ENCODE measurements at regions not wholly inside any gene's neighbourhood (a gene's known extent, or its start where the extent isn't known, plus 50 kb on each side); places are given as distances from the start of the nearest gene placed in this dataset.

DNA sequence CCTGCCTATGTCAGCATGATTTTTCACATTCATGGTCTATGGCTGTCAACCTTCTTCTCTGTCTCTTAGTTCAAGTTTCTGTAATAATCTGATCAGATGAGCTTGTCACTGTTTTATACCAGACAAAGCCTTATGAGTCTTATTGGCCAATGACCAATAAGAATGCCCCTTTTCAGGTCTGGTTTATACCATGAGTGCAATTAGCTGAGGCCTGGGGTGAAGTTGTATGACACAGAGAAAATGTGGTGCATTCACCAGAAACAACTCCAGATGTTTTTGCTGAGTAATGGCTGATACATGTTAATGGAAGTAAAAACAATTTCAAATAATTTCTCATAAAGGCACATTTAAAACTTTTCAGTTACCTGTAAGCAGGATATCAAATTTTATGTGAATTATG is 218.6 kb upstream of the CDH8 start:
- no peak for TF ChIP-seq SPI1 (IDR thresholded peaks at IDR 0.05; ENCODE audit: borderline replicate concordance, low read depth)
- TF ChIP-seq, protein P1, sequence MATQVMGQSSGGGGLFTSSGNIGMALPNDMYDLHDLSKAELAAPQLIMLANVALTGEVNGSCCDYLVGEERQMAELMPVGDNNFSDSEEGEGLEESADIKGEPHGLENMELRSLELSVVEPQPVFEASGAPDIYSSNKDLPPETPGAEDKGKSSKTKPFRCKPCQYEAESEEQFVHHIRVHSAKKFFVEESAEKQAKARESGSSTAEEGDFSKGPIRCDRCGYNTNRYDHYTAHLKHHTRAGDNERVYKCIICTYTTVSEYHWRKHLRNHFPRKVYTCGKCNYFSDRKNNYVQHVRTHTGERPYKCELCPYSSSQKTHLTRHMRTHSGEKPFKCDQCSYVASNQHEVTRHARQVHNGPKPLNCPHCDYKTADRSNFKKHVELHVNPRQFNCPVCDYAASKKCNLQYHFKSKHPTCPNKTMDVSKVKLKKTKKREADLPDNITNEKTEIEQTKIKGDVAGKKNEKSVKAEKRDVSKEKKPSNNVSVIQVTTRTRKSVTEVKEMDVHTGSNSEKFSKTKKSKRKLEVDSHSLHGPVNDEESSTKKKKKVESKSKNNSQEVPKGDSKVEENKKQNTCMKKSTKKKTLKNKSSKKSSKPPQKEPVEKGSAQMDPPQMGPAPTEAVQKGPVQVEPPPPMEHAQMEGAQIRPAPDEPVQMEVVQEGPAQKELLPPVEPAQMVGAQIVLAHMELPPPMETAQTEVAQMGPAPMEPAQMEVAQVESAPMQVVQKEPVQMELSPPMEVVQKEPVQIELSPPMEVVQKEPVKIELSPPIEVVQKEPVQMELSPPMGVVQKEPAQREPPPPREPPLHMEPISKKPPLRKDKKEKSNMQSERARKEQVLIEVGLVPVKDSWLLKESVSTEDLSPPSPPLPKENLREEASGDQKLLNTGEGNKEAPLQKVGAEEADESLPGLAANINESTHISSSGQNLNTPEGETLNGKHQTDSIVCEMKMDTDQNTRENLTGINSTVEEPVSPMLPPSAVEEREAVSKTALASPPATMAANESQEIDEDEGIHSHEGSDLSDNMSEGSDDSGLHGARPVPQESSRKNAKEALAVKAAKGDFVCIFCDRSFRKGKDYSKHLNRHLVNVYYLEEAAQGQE (IDR thresholded peaks at IDR 0.05; ENCODE audit: insufficient replicate concordance, low read depth), result no peak
- no peak for TF ChIP-seq POLR2AphosphoS5 (IDR thresholded peaks at IDR 0.05; ENCODE audit: low read depth)
- no peak for TF ChIP-seq GABPA (IDR thresholded peaks at IDR 0.05; ENCODE audit: low read depth)
- TF ChIP-seq, protein P2, sequence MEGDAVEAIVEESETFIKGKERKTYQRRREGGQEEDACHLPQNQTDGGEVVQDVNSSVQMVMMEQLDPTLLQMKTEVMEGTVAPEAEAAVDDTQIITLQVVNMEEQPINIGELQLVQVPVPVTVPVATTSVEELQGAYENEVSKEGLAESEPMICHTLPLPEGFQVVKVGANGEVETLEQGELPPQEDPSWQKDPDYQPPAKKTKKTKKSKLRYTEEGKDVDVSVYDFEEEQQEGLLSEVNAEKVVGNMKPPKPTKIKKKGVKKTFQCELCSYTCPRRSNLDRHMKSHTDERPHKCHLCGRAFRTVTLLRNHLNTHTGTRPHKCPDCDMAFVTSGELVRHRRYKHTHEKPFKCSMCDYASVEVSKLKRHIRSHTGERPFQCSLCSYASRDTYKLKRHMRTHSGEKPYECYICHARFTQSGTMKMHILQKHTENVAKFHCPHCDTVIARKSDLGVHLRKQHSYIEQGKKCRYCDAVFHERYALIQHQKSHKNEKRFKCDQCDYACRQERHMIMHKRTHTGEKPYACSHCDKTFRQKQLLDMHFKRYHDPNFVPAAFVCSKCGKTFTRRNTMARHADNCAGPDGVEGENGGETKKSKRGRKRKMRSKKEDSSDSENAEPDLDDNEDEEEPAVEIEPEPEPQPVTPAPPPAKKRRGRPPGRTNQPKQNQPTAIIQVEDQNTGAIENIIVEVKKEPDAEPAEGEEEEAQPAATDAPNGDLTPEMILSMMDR (IDR thresholded peaks at IDR 0.05; ENCODE audit: insufficient read depth, low read length), result no peak
- H3K27me3 ChIP-seq (ENCODE audit: insufficient read depth, poor library complexity, severe bottlenecking), result no peaks in the 10 kb centered on the region
- no peak for DNase-seq (ENCODE audit: low read depth in 1 of 2, low spot score in 1 of 2)

DNA sequence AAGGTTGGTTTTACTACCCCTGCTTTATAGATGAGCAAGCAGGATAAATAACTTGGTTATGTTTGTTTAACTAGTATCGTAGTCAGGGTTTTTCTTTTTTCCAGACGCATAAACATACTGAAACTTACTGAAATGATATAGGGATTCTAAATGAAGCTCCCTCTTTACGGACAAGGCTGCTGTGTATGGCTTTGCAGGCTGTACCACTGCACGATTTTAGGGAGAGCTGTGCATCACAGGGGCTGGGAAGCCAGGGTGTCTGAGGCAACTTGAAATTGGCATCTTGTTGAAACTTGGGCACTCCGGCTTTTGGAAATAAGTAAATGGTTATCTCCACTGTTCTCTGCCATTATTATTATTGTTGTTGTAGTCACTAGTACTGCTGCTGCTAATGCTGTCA is 218.1 kb upstream of the CDH8 start:
- TF ChIP-seq, protein P1 (IDR thresholded peaks at IDR 0.05; ENCODE audit: insufficient replicate concordance, low read depth), result no peak
- TF ChIP-seq, protein P2 (IDR thresholded peaks at IDR 0.05; ENCODE audit: insufficient read depth, low read length), result no peak
- no peak for TF ChIP-seq SPI1 (IDR thresholded peaks at IDR 0.05; ENCODE audit: borderline replicate concordance, low read depth)
- no peak for TF ChIP-seq GABPA (IDR thresholded peaks at IDR 0.05; ENCODE audit: low read depth)
- TF ChIP-seq POLR2AphosphoS5 (IDR thresholded peaks at IDR 0.05; ENCODE audit: low read depth), result no peak
- no peaks in the 10 kb centered on the region for H3K27me3 ChIP-seq (ENCODE audit: insufficient read depth, poor library complexity, severe bottlenecking)
- no peak overlapping the region for H3K4me3 ChIP-seq (replicated peaks; ENCODE audit: insufficient read depth, low read length)
- no peak for DNase-seq (ENCODE audit: low read depth in 1 of 2, low spot score in 1 of 2)
- H3K27ac ChIP-seq (replicated peaks), result no peak overlapping the region

More for the DNA sequence above, 218.6 kb upstream of the CDH8 start:
- H3K27ac ChIP-seq (replicated peaks), result no peak overlapping the region
- no peak overlapping the region for H3K4me3 ChIP-seq (replicated peaks; ENCODE audit: insufficient read depth, low read length)

DNA sequence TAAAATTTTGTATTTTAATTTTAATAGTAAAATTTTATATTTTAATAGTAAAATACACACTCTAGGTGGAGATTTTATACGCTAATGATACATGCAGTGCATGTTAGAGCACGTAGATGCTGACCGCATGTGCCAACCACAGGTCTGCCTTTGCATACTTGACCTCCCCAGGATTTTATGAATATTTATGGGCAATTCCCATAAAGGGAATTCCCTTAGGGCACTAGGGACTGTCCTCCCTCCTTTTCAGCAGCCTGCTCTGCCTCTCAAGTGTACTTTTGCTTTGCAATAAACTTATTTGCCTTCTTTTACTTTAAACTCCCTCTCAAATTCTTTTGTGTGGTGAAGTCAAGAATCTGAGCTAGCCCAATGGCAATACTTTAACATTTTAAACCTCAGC is 217.7 kb upstream of the CDH8 start:
- no peak for DNase-seq (ENCODE audit: low read depth in 1 of 2, low spot score in 1 of 2)
- TF ChIP-seq POLR2AphosphoS5 (IDR thresholded peaks at IDR 0.05; ENCODE audit: low read depth), result no peak
- TF ChIP-seq, protein P2 (IDR thresholded peaks at IDR 0.05; ENCODE audit: insufficient read depth, low read length), result no peak
- TF ChIP-seq GABPA (IDR thresholded peaks at IDR 0.05; ENCODE audit: low read depth), result no peak
- TF ChIP-seq, protein P1 (IDR thresholded peaks at IDR 0.05; ENCODE audit: insufficient replicate concordance, low read depth), result no peak
- TF ChIP-seq SPI1 (IDR thresholded peaks at IDR 0.05; ENCODE audit: borderline replicate concordance, low read depth), result no peak
- no peak overlapping the region for H3K4me3 ChIP-seq (replicated peaks; ENCODE audit: insufficient read depth, low read length)
- H3K27me3 ChIP-seq (ENCODE audit: insufficient read depth, poor library complexity, severe bottlenecking), result no peaks in the 10 kb centered on the region
- no peak overlapping the region for H3K27ac ChIP-seq (replicated peaks)

All from HL-60 (cell line).